Fibroblast of peridontal ligament (primary cell): ENCODE measurements at regions not wholly inside any gene's neighbourhood (a gene's known extent, or its start where the extent isn't known, plus 50 kb on each side); places are given as distances from the start of the nearest gene placed in this dataset.

Experiments used
- DNase-seq: peaks from one replicate; pipeline ENCODE4 v3.0.0-alpha.2; 2010; ENCODE audit errors: extremely low read depth

DNA sequence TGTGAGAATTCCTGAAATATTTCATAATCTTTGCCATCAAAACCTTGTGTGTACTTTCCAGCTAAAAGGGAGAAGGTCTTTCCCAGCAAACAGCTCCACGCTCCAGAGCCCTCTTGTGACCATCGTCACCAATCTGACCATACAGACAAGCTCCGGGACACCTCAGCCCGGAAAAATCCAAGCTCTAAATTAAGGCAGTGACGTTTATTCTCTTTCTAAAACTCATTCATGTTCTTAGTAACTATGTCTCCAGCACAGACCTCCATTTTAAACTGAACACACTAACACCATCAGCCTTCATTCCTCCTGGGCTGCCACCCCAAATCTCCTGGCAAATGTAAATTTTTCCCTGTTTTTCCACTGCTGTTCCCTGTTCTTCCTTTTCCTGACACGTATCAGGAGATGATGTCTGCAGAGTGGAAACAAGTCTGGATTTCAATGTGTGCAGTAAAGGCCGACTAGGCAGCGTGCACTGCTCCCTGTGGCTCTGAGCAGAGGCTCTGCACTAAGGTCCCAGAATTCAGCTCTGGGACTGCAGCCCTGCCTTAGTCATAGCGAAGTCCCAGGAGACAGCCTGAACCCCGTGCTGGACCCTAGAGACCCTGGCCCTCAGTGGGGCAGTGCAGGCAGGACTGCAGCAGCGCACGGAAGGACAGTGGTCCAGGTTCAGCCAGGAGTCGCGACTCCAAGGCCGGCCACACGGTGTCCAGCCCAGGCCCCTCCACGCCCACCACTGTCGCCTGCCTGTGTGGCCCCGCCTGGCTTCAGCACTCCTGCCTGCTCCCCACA lies 452.5 kb upstream of the SALL3 start:
- no peak for DNase-seq

DNA sequence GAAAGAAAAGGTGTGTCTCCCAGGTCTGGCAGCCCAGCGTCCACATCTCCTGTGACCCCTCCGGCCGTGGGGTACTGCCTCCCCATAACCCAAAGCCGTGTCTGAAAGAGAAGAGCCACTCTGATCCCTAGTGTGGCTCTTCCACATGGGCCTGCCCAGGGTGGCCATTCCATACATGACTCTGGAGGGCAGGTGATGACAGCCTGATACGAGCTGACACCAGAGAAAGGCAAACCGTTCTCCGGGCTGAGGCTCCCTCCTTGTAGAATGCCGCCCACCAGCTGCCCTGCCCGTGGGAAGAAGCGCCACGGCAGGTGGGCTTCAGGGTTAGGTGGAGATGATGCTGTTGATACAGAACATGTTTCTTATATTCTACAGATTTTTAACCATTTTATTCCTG lies 451.6 kb upstream of the SALL3 start:
- no peak for DNase-seq

DNA sequence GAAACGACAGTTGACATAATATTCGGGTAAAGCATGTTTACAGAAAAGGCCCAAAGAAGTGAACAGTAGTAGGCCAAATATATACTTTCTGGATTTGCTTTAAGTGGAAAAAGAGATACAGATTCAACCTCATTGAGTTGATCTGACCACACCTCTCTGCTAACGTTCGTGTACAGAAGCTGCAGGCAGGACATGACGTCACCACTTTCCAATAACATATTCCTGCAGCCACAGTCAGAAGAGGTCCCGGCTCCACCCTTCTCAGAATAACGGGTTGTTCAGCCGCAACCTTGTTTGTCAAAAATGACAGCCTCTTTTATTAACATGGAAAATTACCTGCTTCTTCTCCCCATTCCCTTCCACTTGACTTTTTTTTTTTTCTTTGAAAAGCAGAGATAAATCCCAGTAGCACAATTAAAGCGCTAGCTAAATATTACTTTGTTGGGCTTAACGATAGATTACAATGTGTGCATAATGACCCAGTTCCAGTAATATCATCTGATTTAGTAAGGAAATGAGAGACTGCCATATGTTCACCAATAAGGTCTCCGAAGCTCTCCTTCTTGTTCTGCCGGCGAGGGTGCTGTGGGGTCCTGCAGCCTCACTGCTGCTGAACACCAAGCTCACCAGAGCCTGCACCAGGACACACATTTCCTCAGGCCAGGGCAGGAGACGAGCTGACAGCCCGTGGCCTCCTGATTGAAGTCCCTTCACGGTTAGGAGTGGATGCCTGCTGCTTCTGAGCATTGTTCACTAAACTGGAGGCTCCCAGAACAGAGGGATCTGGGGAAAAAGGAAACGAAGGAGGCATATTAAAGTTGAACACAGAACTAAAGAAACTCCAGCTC lies 451.0 kb upstream of the SALL3 start:
- no peak for DNase-seq

DNA sequence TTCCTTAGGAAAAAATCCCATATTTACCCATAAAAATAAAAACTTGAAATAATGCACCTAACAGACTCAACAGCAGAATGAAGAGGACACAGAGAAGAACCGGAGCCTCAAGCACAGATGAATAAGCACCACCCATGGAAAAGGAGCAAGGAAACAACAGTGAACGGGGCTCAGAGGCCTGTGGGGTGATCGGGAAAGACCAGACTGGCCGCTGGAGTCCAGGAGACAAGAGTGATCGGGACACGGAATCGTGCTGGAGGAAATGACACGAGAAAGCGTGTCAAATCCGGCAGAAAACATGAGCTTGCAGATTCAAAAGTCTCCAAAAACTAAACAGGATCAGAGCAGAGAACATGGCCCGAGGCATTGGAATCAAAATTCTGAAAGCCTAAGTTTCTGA lies 448.0 kb upstream of the SALL3 start:
- no peak for DNase-seq

DNA sequence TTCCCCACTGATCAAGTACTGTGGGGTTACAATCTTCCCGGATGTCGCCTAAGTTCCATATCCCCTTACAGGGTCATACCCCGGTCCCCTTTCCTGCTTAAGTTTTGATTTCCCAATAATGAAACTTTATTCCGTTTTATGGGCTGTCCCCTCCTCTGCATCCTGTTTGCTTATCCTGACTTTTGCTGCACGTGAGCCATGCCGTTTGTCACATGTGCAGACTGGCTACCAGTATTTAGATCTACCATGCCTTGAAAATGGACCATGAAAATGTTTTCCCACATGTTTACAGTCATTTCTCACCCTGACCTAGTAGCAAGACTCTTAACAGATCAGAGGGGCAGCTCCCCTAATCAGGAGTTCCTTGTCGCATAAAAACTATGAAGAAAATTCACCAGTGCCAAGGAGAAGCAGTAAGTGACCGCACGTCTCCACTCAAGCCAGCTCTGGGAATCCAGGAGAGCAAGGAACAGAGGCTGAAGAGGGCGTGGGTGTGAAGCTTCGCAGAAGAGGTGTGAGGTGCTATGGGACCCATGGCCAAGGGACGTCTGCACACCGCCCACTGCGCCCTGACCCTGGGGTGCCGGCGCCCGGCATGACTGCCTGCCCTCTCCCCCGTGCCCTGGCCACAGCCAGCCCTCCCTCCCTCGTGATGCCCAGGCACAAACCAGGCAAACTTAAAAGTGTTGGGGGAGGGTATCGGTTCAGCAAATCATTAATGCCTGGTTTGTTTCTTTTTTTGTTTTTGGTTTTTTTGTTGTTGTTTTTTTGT lies 440.8 kb upstream of the SALL3 start:
- no peak for DNase-seq

DNA sequence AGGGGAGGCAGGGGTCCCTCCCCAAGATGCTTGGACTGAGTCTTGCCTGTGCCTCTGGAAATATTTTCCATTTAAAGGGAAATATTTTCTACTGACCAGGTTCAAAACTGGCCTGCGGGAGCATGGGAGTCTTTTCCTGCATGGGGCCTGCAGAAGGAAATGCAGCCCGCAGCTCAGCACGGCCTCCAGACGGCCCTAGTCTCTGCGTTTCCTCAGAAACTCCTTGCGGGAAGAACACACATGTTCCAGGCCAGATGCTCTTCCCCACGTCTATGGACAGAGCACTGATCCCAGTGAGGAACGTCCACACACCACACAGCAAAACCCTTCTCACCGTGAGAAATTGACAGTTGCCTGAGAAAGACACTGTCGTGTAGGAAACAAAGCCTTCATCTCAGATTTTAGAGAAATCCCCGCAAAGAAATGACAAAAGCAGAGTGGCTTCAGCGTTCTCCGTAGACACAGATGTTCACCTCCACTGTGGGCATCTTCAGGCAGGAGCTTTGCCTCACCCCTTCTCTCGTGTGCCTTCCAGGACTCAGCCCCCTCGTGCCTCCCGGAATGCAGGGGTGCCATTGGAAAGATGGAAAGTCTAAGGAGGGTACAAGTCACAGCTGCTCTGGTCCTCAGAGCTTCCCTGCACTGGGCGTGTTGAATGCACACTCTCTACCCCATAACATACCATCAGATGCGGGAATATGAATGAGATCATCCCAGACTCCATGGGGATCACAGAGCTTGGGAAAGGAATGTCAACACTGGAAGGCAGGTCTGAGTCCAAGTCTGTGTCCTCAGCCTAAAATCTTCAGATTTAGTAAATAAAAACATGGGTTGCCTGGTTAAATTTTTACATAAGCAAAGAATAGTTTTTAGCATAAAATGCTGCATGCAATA lies 438.7 kb upstream of the SALL3 start:
- DNase-seq: no peak

DNA sequence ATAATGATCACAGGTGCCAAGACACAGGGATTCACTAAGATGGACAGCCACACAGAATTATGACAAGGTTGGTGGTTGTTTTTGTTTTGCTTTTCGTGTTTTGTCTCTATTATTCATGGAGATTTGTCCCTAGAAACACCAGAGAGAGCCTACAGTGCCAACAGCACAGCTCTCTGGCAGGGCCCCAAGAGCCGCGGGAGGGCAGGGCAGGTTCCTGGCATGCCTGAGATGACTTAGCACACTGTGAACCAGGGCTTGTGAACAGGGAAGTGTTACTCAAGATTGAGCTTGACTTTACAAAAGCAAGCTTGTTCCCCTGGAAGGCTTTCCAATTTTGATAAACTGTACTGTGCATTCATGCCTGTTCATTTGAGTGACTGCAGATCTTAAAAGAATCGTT lies 437.4 kb upstream of the SALL3 start:
- DNase-seq: no peak

DNA sequence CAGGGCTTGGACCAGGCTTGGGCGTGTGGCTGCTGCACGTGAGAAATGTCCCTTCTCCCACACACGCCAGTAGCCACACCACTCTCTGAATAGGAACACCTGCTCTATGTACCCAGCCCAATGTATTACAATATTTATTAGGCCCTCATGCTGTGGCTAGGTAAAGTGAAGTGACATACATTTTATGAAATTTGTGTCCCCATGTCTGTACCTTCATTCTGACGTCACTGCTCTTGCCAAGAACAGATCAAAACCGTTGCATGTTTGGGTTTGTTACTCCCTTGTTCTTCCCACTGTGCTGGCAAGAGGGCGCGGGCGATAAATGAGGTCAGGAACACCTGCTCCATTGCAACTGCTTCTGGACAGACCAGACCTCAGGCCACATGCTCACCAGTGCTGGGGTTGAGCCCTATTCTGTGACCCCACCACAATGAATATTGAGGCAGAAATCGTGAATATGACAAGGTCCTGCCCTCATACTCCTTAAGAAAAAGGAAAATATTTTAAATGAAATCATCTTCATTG lies 436.4 kb upstream of the SALL3 start:
- DNase-seq: no peak

DNA sequence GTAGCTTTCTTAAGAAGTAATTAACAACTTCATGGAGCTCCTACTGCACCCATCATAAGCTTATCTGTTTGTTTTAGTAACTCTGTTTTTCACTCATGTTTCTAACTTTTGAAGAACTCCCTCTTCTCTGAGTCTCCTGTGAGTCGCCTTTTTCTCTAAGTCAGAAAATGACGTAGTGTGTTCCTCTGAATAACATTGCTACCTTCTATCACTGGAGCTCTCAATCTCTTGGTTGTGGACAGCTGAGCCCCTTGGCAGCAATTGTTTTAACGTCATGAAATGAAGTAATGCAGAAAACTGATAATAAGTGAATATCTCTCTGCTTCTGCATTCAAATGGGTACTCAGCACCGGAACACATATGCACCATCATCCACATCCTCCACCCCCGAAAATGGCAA lies 433.3 kb upstream of the SALL3 start:
- no peak for DNase-seq

DNA sequence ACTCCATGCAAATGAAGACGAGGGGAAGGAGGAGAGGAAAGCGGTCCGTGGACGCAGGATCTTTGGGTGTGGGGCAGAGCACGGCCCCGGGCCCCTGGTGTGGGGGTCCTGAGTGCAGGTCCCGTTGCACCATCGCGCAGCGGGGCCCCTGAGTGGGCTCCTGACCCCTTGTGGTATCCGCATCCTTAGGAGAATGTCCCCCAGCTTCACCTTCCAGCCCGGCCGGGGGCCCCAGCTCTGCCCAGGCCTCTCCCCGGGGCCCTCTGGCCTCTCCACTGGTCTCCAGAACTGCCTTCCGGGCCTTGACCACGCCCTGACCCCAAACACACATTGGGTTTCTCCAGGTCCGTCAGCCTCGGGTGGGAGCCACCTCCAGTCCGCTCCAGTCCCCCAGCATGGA lies 431.8 kb upstream of the SALL3 start:
- DNase-seq: no peak

DNA sequence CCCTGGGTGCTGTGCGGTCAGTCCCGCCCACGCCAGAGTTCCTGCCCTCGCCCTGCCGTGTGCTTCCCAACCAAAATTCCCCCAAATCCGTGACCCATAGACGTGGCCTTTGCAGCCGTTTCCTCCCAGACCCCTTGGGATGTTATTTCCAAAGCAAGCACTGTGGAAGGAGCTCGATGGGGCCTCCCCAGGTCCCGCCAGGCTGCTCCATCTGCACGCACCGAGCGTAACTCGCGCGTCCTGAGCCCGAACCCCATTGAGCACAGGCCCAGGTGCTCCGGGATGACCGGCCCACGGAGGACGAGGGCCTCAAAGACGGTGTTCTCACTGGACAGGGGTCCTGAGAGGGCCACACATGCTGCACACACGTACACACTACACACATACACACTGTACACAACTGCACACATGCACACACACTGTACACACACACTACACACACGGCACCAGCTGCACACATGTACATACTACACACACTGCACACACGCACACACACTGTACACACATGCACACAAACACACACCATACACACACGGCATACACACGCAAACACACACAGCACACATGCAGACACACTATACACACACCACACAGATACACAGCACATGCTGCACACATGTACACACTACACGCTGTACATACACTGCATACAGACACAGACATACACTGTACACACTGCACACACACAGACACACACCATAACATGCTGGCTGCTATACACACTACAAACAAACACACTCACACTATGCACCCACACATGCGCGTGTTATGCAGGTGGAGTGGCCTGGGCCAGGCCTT lies 431.2 kb upstream of the SALL3 start:
- DNase-seq: no peak

DNA sequence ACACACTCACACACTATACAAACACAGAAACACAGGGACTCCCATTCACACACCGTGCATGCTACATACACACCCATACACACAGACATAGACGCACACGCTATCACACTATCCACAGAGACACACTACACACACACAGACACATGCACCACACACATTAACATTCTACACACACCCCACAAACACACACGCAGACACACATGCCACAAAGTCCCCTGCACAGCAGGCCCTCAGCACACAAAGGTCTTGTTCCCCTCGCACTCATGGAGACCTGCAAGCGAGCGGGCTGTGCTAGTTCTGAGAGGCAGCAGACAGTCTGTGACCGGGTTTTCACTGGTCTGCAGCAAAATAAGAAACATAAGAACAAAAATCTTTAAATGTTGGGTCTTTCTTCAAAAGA lies 429.6 kb upstream of the SALL3 start:
- DNase-seq: no peak

DNA sequence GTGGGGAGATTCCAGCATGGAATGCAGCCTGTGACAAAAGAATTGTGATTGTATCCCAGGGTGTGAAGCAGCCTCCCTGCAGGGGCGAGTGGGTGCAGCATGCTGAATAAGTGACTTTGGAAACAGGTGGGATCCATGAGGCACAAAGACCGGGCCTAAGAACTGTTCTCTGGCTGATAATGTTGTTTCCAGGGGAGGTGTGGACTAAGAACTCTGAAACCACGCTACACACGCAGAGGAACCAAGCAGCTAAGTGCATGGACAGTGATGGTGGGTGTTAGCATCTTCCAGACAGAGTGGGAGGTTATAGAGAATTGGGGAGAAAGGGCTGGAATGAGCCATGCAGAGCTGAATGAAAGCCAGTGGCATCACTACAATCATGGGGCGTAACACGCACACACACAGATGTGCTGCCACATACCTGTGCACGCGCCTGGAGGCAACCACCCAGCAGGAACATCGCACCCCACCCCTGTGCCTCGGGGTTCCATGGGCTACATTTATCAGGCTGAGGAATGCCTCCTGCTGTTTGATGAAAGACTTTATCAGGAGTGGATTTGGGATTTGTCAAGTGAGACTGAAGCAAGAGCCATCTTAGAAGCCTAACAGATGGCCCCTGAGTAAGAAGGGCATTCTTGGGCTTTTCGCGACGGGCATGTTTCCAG lies 424.5 kb upstream of the SALL3 start:
- no peak for DNase-seq

DNA sequence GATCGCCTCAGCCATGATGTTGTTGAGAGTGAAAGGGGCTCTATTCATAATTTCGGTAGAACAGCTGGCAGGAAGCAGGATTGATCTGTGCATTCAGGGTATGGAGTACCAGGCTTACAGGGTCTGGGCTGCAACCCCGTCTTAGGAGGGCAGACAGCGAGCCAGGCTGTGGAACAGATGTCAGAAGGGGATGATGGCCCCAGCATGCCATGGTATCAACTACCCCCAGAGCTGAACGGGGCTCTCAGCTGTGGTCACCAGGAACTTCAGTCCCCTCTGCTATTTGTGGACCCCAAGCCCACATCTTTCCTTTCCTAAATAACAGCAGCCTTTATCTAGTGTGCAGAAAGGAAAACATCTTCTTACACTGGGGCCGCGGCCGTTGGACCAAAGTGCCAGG lies 422.2 kb upstream of the SALL3 start:
- no peak for DNase-seq

DNA sequence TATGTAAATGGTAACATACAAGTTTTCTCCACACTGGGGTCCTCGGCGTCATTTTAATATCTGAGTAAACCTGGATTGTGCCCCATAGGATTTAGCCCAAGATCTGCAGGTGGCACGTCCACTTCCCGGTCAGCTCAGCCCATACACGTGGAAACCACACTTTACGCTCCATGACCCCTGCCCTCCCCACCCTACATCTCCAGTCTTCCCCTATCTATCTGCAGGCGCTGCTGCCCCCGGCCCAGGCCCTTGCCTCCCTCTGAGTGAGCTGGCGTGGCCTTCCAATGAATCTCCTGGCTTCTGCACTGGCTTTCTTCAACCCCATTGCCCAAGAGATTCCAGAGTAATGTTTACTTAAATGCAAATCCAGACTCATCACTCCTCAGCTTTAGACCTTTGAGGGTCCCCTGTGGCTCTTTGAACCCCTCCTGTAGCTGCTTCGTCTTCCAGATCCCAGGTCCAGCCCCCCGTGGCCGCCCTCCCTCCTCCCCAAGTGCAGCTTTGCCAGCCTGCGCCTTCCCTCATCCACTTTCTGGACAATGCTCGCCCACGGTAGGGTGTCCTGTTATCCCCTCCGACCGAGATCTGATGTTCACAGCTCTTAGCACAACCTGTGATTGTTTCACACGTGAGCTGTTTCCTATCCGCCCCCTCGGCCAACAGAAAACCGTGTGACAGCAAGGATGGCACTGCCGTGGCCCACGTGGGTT lies 421.4 kb upstream of the SALL3 start:
- DNase-seq: no peak

DNA sequence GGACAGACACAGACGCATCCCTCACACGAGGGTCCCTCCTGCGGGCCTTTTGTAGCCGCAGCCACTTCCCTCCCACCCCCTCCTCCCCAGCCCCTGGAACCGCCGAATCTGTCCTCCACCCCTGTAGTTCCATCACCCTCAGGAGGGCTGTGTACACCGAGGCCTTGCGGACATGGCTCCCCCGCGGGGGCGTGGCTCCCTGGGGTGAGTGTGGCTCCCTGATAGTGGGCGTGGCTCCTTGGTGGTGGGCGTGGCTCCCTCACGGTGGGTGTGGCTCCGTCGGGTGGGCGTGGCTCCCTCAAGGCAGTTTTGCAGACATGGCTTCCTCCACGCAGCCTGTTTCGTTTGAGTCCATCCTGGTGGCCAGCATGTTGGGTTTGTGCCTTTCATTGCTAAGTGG lies 420.7 kb upstream of the SALL3 start:
- no peak for DNase-seq

DNA sequence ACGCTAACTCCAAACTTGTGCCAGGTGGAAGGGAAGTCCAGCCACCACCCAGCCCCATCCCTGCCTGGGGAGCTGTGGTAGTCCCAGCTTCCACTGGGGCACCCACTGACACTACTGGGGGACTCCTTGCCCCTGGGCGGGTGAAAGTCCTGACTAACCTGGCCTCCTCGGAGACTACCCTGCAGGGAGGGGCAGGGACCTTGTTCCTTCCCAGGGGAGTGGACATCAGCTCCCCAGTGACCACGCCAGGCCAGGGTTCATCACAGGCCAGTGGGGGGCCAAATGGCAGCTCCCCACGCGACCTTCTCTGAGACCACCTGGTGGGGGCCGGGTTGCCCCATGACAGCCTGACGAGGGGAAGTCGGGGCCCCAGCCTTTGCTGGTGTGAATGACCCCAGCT lies 420.0 kb upstream of the SALL3 start:
- no peak for DNase-seq

DNA sequence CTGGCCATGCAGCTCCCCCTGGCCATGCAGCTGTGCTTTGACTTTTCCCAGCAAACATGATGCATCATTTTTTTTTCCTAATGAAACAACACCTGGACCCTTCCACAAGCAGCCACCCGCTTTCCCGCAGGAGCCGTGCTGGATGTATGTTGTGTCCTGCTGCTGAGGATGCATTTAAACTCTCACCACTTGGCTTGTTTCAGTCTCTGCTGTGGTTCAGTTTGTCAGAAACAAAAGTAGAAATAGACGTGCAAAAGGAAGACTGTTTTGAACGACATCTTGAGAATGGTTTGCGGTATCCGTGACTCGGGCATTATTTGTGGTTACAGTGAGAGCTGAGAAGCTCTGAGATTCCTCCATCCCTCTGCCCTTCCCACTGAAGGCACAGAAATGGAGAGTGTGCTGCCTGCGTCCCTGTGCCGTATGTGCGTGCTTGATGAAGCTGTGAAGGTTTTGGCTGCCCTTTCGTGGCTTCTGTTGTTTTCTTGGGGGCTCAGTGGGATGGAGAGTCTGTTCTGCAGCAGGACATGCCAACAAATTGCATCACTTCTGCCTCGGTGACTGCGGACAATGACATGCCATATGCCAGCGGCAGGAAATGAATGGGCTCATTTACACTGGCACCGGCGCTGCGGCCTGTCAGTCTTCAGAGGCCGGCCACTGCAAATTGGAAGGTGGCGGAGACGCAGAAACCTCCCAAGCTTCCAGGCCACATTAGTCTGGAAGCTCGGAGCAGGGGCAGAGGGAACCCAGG lies 417.7 kb upstream of the SALL3 start:
- no peak for DNase-seq
